Stimulated activated CD8-positive, alpha-beta memory T cell treated with anti-CD3 and anti-CD28 coated beads, Interleukin-12 subunit alpha, Interleukin-12 subunit beta, amount 100 ng/mL, for 4 hours (primary cell): ENCODE measurements at regions not wholly inside any gene's neighbourhood (a gene's known extent, or its start where the extent isn't known, plus 50 kb on each side); places are given as distances from the start of the nearest gene placed in this dataset.

Source experiments
- DNase-seq: peaks from one replicate; pipeline ENCODE4 v3.0.0-alpha.2; 2020; ENCODE audit warnings: low read depth

GRCh38 chr15:62547584-62547983, 382.5 kb upstream of the C2CD4B start:
- DNase-seq, result no peak

GRCh38 chr15:62549345-62549970, 384.4 kb upstream of the C2CD4B start:
- no peak for DNase-seq

- DNase-seq, result no peak
Observed at GRCh38 chr15:62550106-62550505, 385.0 kb upstream of the C2CD4B start.

GRCh38 chr15:62552444-62552843, 387.4 kb upstream of the C2CD4B start:
- DNase-seq, result no peak

GRCh38 chr15:62553911-62554563, 389.0 kb upstream of the C2CD4B start:
- no peak for DNase-seq

GRCh38 chr15:62558640-62559380, 393.7 kb upstream of the C2CD4B start:
- DNase-seq, result no peak

GRCh38 chr15:62559381-62559733, 394.3 kb upstream of the C2CD4B start:
- no peak for DNase-seq

- DNase-seq, result no peak
Observed at GRCh38 chr15:62561059-62561519, 396.0 kb upstream of the C2CD4B start.

- no peak for DNase-seq
Observed at GRCh38 chr15:62561571-62561970, 396.5 kb upstream of the C2CD4B start.

- no peak for DNase-seq
Observed at GRCh38 chr15:62564886-62565633, 400.0 kb upstream of the C2CD4B start.

- no peak for DNase-seq
Observed at GRCh38 chr15:62565634-62566026, 400.5 kb upstream of the C2CD4B start.

GRCh38 chr15:62566248-62566647, 401.2 kb upstream of the C2CD4B start:
- no peak for DNase-seq

GRCh38 chr15:62567501-62567900, 402.4 kb upstream of the C2CD4B start:
- DNase-seq, result no peak

GRCh38 chr15:62568004-62568403, 402.9 kb upstream of the C2CD4B start:
- no peak for DNase-seq

GRCh38 chr15:62568702-62569101, 403.6 kb upstream of the C2CD4B start:
- DNase-seq, result no peak

GRCh38 chr15:62569460-62570404, 404.6 kb upstream of the C2CD4B start:
- no peak for DNase-seq

- DNase-seq, result no peak
Observed at GRCh38 chr15:62570405-62570783, 405.3 kb upstream of the C2CD4B start.

GRCh38 chr15:62571072-62571471, 406.0 kb upstream of the C2CD4B start:
- DNase-seq, result no peak

- DNase-seq, result no peak
Observed at GRCh38 chr15:62572797-62573196, 407.7 kb upstream of the C2CD4B start.

- no peak for DNase-seq
Observed at GRCh38 chr15:62573876-62574275, 408.8 kb upstream of the C2CD4B start.

- no peak for DNase-seq
Observed at GRCh38 chr15:62578546-62578945, 413.5 kb upstream of the C2CD4B start.
